Endothelial cell of umbilical vein (primary cell): ENCODE measurements at regions not wholly inside any gene's neighbourhood (a gene's known extent, or its start where the extent isn't known, plus 50 kb on each side); places are given as distances from the start of the nearest gene placed in this dataset.

Experiments used
- BruUV-seq: library from RNA; stranded (reverse); fragments of 400-500 nt; replicated peaks from 2 replicates; lab custom pipeline; 2021; lab: Mats Ljungman, UMichigan
- CTCF ChIA-PET: fragments of 300-600, 350-600 bp; sonication (Branson Sonifier 250); formaldehyde crosslinking; loops from one replicate; lab custom pipeline; 2021; ENCODE audit warnings: antibody characterized with exemption, inconsistent platforms; lab: Charles Lee
- POLR2A ChIA-PET: fragments of 300-600, 350-600 bp; sonication (Branson Sonifier 250); formaldehyde crosslinking; loops from one replicate; lab custom pipeline; 2021; ENCODE audit warnings: antibody characterized with exemption, inconsistent platforms; lab: Charles Lee
- DNase-seq: peaks from one replicate; pipeline ENCODE4 v3.0.0-alpha.2; 2011; ENCODE audit warnings: low read depth, low spot score
- FAIRE-seq: peaks from 2 replicates; lab custom pipeline; 2011; peaks lifted over from hg19 to GRCh38; lab: Jason Lieb, UNC
- H2AFZ ChIP-seq: 2 replicates; pipeline ENCODE4 v1.6.0; 2012; ENCODE audit warnings: low read depth, low read length, control low read depth, inconsistent platforms
- H3K27ac ChIP-seq: 2 replicates; pipeline ENCODE4 v1.5.1; 2011; ENCODE audit warnings: low read depth, mild to moderate bottlenecking, control low read depth, low read length, moderate library complexity; ENCODE audit not compliant: insufficient read depth
- H3K27me3 ChIP-seq, 2 experiments: 2 replicates each; pipeline versions ENCODE4 v1.6.0 to v1.6.1; 2011; ENCODE audit warnings: low read length in 2 of 2, mixed read lengths in 1 of 2; ENCODE audit not compliant: control insufficient read depth in 2 of 2, insufficient read depth in 2 of 2
- H3K36me3 ChIP-seq, 2 experiments: 2 replicates in 1 of 2; 3 replicates in 1 of 2; pipeline ENCODE4 v1.5.1; 2011; ENCODE audit warnings: low read length in 2 of 2, mild to moderate bottlenecking in 1 of 2, moderate library complexity in 1 of 2; ENCODE audit not compliant: control insufficient read depth in 2 of 2, insufficient read depth in 2 of 2; ENCODE audit errors: extremely low read depth in 1 of 2
- H3K4me1 ChIP-seq: 3 replicates; pipeline ENCODE4 v1.5.1; 2011; ENCODE audit warnings: mild to moderate bottlenecking, low read length; ENCODE audit not compliant: control insufficient read depth, insufficient read depth; ENCODE audit errors: extremely low read depth
- H3K4me2 ChIP-seq: 2 replicates; pipeline ENCODE4 v1.6.1; 2011; ENCODE audit warnings: low read length, control low read depth, mixed read lengths; ENCODE audit not compliant: insufficient read depth
- H3K4me3 ChIP-seq, 3 experiments: fragments of 200-600 bp in 1 of 3; sonication (generic), shearing (Covaris generic) in 1 of 3; replicated peaks in 1 of 3; 2 replicates each; pipeline ENCODE4 v1.5.1; 2011 to 2016; ENCODE audit warnings: control low read depth in 3 of 3, low read length in 3 of 3, mild to moderate bottlenecking in 2 of 3, inconsistent platforms in 1 of 3, low read depth in 1 of 3, moderate library complexity in 1 of 3; ENCODE audit not compliant: insufficient read depth in 1 of 3
- H3K79me2 ChIP-seq: 2 replicates; pipeline ENCODE4 v1.6.0; 2012; ENCODE audit warnings: low read length, inconsistent platforms; ENCODE audit not compliant: control insufficient read depth, insufficient read depth
- H3K9ac ChIP-seq: replicated peaks from 2 replicates; pipeline ENCODE3; 2011; ENCODE audit warnings: low read length, control low read depth; ENCODE audit not compliant: insufficient read depth; ENCODE audit errors: extremely low read depth
- H3K9me1 ChIP-seq: replicated peaks from 3 replicates; pipeline ENCODE4 v1.6.0; 2011; ENCODE audit warnings: mild to moderate bottlenecking, low read length; ENCODE audit not compliant: control insufficient read depth, insufficient read depth; ENCODE audit errors: extremely low read depth
- H3K9me3 ChIP-seq: replicated peaks from 2 replicates; pipeline ENCODE4 v1.5.1; 2012; ENCODE audit warnings: low read length, inconsistent platforms; ENCODE audit not compliant: control insufficient read depth, insufficient read depth
- H4K20me1 ChIP-seq: replicated peaks from 2 replicates; pipeline ENCODE3; 2011; ENCODE audit warnings: mild to moderate bottlenecking, low read length; ENCODE audit not compliant: control insufficient read depth, insufficient read depth; ENCODE audit errors: extremely low read depth
- CTCF ChIP-seq, 2 donors: IDR thresholded peaks; 1 replicate in 1 of 2; 2 replicates in 1 of 2; pipeline ENCODE4 v1.5.1; 2011; ENCODE audit warnings: low read length in 2 of 2, mild to moderate bottlenecking in 2 of 2, moderate library complexity in 2 of 2, control low read depth in 1 of 2, inconsistent platforms in 1 of 2, low read depth in 1 of 2; ENCODE audit not compliant: insufficient read depth in 1 of 2; ENCODE audit errors: extremely low read depth in 1 of 2
- EZH2 ChIP-seq: IDR thresholded peaks from 2 replicates; pipeline ENCODE4 v1.6.1; 2012; ENCODE audit warnings: borderline replicate concordance, low read depth, mild to moderate bottlenecking, moderate library complexity, low read length, inconsistent platforms; ENCODE audit not compliant: severe bottlenecking
- FOS ChIP-seq: IDR thresholded peaks from 2 replicates; pipeline ENCODE4 v1.6.1; 2011; ENCODE audit warnings: mild to moderate bottlenecking, low read length, moderate library complexity, borderline replicate concordance; ENCODE audit not compliant: insufficient read depth
- GATA2 ChIP-seq: IDR thresholded peaks from 2 replicates; pipeline ENCODE4 v1.7.0; 2011; ENCODE audit warnings: low read depth, mild to moderate bottlenecking, moderate library complexity, mixed read lengths, low read length; ENCODE audit not compliant: insufficient read length, insufficient read depth
- JUN ChIP-seq: IDR thresholded peaks from 2 replicates; pipeline ENCODE4 v1.6.1; 2011; ENCODE audit warnings: borderline replicate concordance, low read depth; ENCODE audit not compliant: insufficient read length, insufficient read depth
- MAX ChIP-seq: IDR thresholded peaks from 2 replicates; pipeline ENCODE4 v1.6.1; 2011; ENCODE audit not compliant: insufficient read depth, insufficient read length
- MYC ChIP-seq: IDR thresholded peaks from one replicate; pipeline ENCODE4 v1.6.1; 2011; ENCODE audit warnings: mild to moderate bottlenecking, low read depth, low read length
- POLR2A ChIP-seq: IDR thresholded peaks from 2 replicates; pipeline ENCODE4 v1.6.1; 2012; ENCODE audit warnings: low read depth, mild to moderate bottlenecking, control low read depth, low read length
- POLR2AphosphoS5 ChIP-seq: IDR thresholded peaks from 2 replicates; pipeline ENCODE4 v1.6.1; 2012; ENCODE audit warnings: low read depth, mild to moderate bottlenecking, control low read depth, low read length, moderate library complexity; ENCODE audit not compliant: insufficient read depth
- dilution Hi-C: fragments of 300-500 bp; cut with MboI; formaldehyde crosslinking; loops from one replicate; pipeline ENCODE4 v1.15.0; 2019; ENCODE audit warnings: low sequenced_read_pairs; ENCODE audit not compliant: extremely low pct_ligation_motif_present
- intact Hi-C: fragments of 100-400 bp; cut with micrococcal nuclease; formaldehyde crosslinking; loops from one replicate; pipeline ENCODE4 v1.10.0; 2022

GRCh38 chr2:122168799-122169198 lies 413.3 kb downstream of the TSN start:
- POLR2A ChIA-PET = no interaction called here
- H3K4me3 ChIP-seq = no peak overlapping the region
- no peaks in the 10 kb centered on the region for H3K36me3 ChIP-seq
- no TSS peak for BruUV-seq
- dilution Hi-C loops (no loop called here), intact Hi-C loops (no loop called here)
- no peaks in the 10 kb centered on the region for H3K27me3 ChIP-seq
- no peaks in the 10 kb centered on the region for H4K20me1 ChIP-seq
- H3K4me1 ChIP-seq = no peaks in the 10 kb centered on the region
- FAIRE-seq = no peak
- no peak overlapping the region for H3K27ac ChIP-seq
- no peak for DNase-seq
- no peak overlapping the region for H3K9ac ChIP-seq
- H3K9me3 ChIP-seq = no peaks in the 10 kb centered on the region
- H3K4me2 ChIP-seq = no peak overlapping the region
- H3K9me1 ChIP-seq = no peaks in the 10 kb centered on the region
- H3K79me2 ChIP-seq = no peaks in the 10 kb centered on the region
- TF ChIP-seq EZH2 (no peak), FOS (no peak), GATA2 (no peak), POLR2A (no peak), CTCF (IDR thresholded peaks at IDR 0.05; ENCODE audit: extremely low read depth in 1 of 2, insufficient read depth in 1 of 2, low read depth in 1 of 2, low read length in 2 of 2) (no peak), MYC (no peak), POLR2AphosphoS5 (no peak), MAX (no peak), JUN (no peak)
- H2AFZ ChIP-seq = no peak overlapping the region
- CTCF ChIA-PET = no interaction called here
